ENCODE measurements at regions not wholly inside any gene's neighbourhood (a gene's known extent, or its start where the extent isn't known, plus 50 kb on each side); places are given as distances from the start of the nearest gene placed in this dataset.

- TF ChIP-seq POLR2A (IDR thresholded peaks at IDR 0.05) = no peak
- no peak for TF ChIP-seq CTCF (IDR thresholded peaks at IDR 0.05)
Measured at GRCh38 chr2:228245601-228246000, 64.1 kb upstream of the SPHKAP start.

Measured in body of pancreas (tissue), 4 donors.